ENCODE measurements at regions not wholly inside any gene's neighbourhood (a gene's known extent, or its start where the extent isn't known, plus 50 kb on each side); places are given as distances from the start of the nearest gene placed in this dataset.

- peaks cover 6% of the 10 kb centered on the region for H3K36me3 Mint-ChIP-seq (ENCODE audit: unreplicated experiment)
- TF ChIP-seq, protein P1, sequence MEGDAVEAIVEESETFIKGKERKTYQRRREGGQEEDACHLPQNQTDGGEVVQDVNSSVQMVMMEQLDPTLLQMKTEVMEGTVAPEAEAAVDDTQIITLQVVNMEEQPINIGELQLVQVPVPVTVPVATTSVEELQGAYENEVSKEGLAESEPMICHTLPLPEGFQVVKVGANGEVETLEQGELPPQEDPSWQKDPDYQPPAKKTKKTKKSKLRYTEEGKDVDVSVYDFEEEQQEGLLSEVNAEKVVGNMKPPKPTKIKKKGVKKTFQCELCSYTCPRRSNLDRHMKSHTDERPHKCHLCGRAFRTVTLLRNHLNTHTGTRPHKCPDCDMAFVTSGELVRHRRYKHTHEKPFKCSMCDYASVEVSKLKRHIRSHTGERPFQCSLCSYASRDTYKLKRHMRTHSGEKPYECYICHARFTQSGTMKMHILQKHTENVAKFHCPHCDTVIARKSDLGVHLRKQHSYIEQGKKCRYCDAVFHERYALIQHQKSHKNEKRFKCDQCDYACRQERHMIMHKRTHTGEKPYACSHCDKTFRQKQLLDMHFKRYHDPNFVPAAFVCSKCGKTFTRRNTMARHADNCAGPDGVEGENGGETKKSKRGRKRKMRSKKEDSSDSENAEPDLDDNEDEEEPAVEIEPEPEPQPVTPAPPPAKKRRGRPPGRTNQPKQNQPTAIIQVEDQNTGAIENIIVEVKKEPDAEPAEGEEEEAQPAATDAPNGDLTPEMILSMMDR (IDR thresholded peaks at IDR 0.05; ENCODE audit: partially characterized antibody, unreplicated experiment) = no peak
- peaks cover 4% of the 10 kb centered on the region for H3K4me1 Mint-ChIP-seq (ENCODE audit: low read depth, unreplicated experiment)
- no peaks in the 10 kb centered on the region for H3K27me3 Mint-ChIP-seq (ENCODE audit: unreplicated experiment)
- peaks cover 2% of the 10 kb centered on the region for H3K9me3 Mint-ChIP-seq (ENCODE audit: unreplicated experiment)
- H3K27ac Mint-ChIP-seq (ENCODE audit: unreplicated experiment) = no peak overlapping the region
- DNase-seq = no peak
- H3K4me3 Mint-ChIP-seq (ENCODE audit: unreplicated experiment) = no peak overlapping the region
Measured at GRCh38 chr10:33122014-33122809, 164.2 kb upstream of the ITGB1 start.

DNA sequence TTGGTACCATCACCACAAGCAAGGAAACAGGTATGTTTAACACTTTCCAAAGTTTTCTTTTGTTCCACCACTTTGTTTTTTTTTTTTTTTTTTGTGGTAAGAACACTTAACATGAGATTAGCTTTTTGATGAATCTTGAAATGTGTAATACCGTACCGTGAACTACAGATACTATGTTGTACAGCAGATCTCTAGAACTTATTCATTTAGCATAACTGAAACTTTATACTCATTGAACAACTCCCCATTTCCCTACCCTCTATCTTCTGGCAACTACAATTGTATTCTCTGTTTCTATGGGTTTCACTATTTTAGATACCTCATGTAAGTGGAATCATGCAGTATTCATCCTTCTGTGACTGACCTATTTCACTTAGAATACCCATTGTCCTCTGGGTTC, 162.7 kb upstream of the ITGB1 start:
- Mint-ChIP-seq H3K4me1 (ENCODE audit: low read depth, unreplicated experiment) (peaks cover 14% of the 10 kb centered on the region), H3K9me3 (ENCODE audit: unreplicated experiment) (peaks cover 2% of the 10 kb centered on the region), H3K36me3 (ENCODE audit: unreplicated experiment) (peaks cover 5% of the 10 kb centered on the region), H3K4me3 (ENCODE audit: unreplicated experiment) (no peak overlapping the region), H3K27ac (ENCODE audit: unreplicated experiment) (no peak overlapping the region), H3K27me3 (ENCODE audit: unreplicated experiment) (no peaks in the 10 kb centered on the region)
- TF ChIP-seq, protein P1 (IDR thresholded peaks at IDR 0.05; ENCODE audit: partially characterized antibody, unreplicated experiment) = no peak
- no peak for DNase-seq

- Mint-ChIP-seq H3K27me3 (ENCODE audit: unreplicated experiment) (no peaks in the 10 kb centered on the region), H3K4me3 (ENCODE audit: unreplicated experiment) (no peak overlapping the region), H3K9me3 (ENCODE audit: unreplicated experiment) (peaks cover 2% of the 10 kb centered on the region), H3K4me1 (ENCODE audit: low read depth, unreplicated experiment) (peaks cover 12% of the 10 kb centered on the region), H3K27ac (ENCODE audit: unreplicated experiment) (no peak overlapping the region), H3K36me3 (ENCODE audit: unreplicated experiment) (peaks cover under 1% of the 10 kb centered on the region)
- DNase-seq = no peak
- TF ChIP-seq, protein P1 (IDR thresholded peaks at IDR 0.05; ENCODE audit: partially characterized antibody, unreplicated experiment) = no peak
Measured at GRCh38 chr10:33120275-33120674, 162.2 kb upstream of the ITGB1 start.

DNA sequence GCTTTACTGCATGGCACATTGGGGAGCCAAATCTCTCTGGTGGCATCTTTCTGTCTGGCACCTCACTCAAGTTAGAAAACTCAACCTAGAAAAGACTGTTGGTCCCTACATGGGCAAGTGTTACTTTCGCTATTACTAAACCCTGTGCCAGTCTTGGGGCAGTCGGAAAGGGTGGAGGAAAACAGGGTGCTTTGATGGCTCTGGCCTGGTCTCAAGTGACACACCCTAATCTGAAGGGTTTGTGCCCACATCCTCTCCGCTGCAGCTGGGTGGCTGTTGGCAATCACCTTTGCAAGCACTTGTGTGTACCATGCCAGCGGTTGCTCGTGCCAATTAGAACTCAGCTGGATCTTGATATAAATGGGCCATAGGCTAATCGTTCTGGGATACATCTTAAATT, 159.8 kb upstream of the ITGB1 start:
- H3K27ac Mint-ChIP-seq (ENCODE audit: unreplicated experiment) = no peak overlapping the region
- TF ChIP-seq, protein P1 (IDR thresholded peaks at IDR 0.05; ENCODE audit: partially characterized antibody, unreplicated experiment) = no peak
- peaks cover 12% of the 10 kb centered on the region for H3K4me1 Mint-ChIP-seq (ENCODE audit: low read depth, unreplicated experiment)
- no peaks in the 10 kb centered on the region for H3K27me3 Mint-ChIP-seq (ENCODE audit: unreplicated experiment)
- no peak for DNase-seq
- peaks cover 2% of the 10 kb centered on the region for H3K9me3 Mint-ChIP-seq (ENCODE audit: unreplicated experiment)
- H3K4me3 Mint-ChIP-seq (ENCODE audit: unreplicated experiment) = no peak overlapping the region
- no peaks in the 10 kb centered on the region for H3K36me3 Mint-ChIP-seq (ENCODE audit: unreplicated experiment)

- H3K9me3 Mint-ChIP-seq (ENCODE audit: unreplicated experiment) = peaks cover 2% of the 10 kb centered on the region
- H3K4me3 Mint-ChIP-seq (ENCODE audit: unreplicated experiment) = no peak overlapping the region
- no peak overlapping the region for H3K27ac Mint-ChIP-seq (ENCODE audit: unreplicated experiment)
- no peak for DNase-seq
- H3K27me3 Mint-ChIP-seq (ENCODE audit: unreplicated experiment) = no peaks in the 10 kb centered on the region
- H3K4me1 Mint-ChIP-seq (ENCODE audit: low read depth, unreplicated experiment) = peaks cover 15% of the 10 kb centered on the region
- H3K36me3 Mint-ChIP-seq (ENCODE audit: unreplicated experiment) = no peaks in the 10 kb centered on the region
- TF ChIP-seq, protein P1 (IDR thresholded peaks at IDR 0.05; ENCODE audit: partially characterized antibody, unreplicated experiment) = no peak
Measured at GRCh38 chr10:33117230-33117629, 159.2 kb upstream of the ITGB1 start.
